C4-2B (cell line): ENCODE measurements at regions not wholly inside any gene's neighbourhood (a gene's known extent, or its start where the extent isn't known, plus 50 kb on each side); places are given as distances from the start of the nearest gene placed in this dataset.

ENCODE experiments used
- CTCF ChIP-seq: fragments of 450-650 bp; conservative IDR thresholded peaks from 2 replicates; pipeline ENCODE4 v1.5.1; 2017; ENCODE audit warnings: mild to moderate bottlenecking
- ZFX ChIP-seq: fragments of 450-650 bp; IDR thresholded peaks from 2 replicates; pipeline ENCODE4 v1.6.1; 2017

DNA sequence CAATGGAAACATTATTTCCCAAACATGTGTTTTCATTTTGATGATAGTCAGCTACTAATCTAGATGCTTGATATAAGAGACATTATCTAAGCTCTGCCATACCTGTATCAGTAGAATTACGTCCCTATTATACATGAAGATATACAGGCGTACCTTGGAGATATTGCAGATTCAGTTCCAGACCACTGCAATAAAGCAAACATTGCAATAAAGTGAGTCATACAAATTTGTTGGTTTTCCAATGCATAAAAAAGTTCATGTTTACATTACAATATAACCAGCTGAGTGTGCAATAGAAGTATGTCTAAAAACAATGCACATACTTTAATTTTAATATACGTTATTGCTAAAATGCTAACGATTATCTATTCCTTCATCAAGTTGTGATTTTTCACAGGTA lies 236.0 kb upstream of the ZNF717 start:
- TF ChIP-seq CTCF = no peak
- no peak for TF ChIP-seq ZFX
